PFSK-1 (cell line): ENCODE measurements at regions not wholly inside any gene's neighbourhood (a gene's known extent, or its start where the extent isn't known, plus 50 kb on each side); places are given as distances from the start of the nearest gene placed in this dataset.

Experiments
- POLR2AphosphoS5 ChIP-seq: IDR thresholded peaks from 2 replicates; pipeline ENCODE4 v1.6.1; 2012; ENCODE audit warnings: low read depth, mild to moderate bottlenecking, control low read depth, low read length, moderate library complexity
- REST ChIP-seq, 2 experiments: IDR thresholded peaks; 2 replicates each; pipeline versions ENCODE4 v1.6.1 to v1.8.0; 2011 to 2012; ENCODE audit warnings: low read depth in 2 of 2, low read length in 2 of 2, control low read depth in 1 of 2, inconsistent platforms in 1 of 2, mild to moderate bottlenecking in 1 of 2, moderate library complexity in 1 of 2; ENCODE audit not compliant: insufficient read depth in 1 of 2
- SIN3A ChIP-seq: IDR thresholded peaks from 2 replicates; pipeline ENCODE4 v1.6.1; 2012; ENCODE audit warnings: mild to moderate bottlenecking, low read length, moderate library complexity, borderline replicate concordance; ENCODE audit not compliant: insufficient read depth

GRCh38 chr6:165837948-165838745, 175.1 kb upstream of the PDE10A start:
- TF ChIP-seq REST (IDR thresholded peaks at IDR 0.05; ENCODE audit: insufficient read depth in 1 of 2, low read depth in 2 of 2, low read length in 2 of 2) (no peak), POLR2AphosphoS5 (no peak), SIN3A (no peak)
